ENCODE measurements at regions not wholly inside any gene's neighbourhood (a gene's known extent, or its start where the extent isn't known, plus 50 kb on each side); places are given as distances from the start of the nearest gene placed in this dataset.

- TF ChIP-seq POLR2A (IDR thresholded peaks at IDR 0.05): no peak
- no peak for TF ChIP-seq CTCF (IDR thresholded peaks at IDR 0.05)
Measured at GRCh38 chr16:55089600-55089999, 158.9 kb downstream of the IRX5 start.
